Breast epithelium (tissue), 3 donors: ENCODE measurements at regions not wholly inside any gene's neighbourhood (a gene's known extent, or its start where the extent isn't known, plus 50 kb on each side); places are given as distances from the start of the nearest gene placed in this dataset.

ENCODE experiments used
- POLR2A ChIP-seq: fragments of 450-650 bp; IDR thresholded peaks from one replicate; pipeline ENCODE4 v1.6.1; 2016; ENCODE audit warnings: antibody characterized with exemption, mild to moderate bottlenecking, moderate library complexity
- POLR2AphosphoS5 ChIP-seq, 3 donors: sonication (generic); formaldehyde crosslinking; IDR thresholded peaks; one replicate each; pipeline ENCODE4 v1.6.1; 2017; ENCODE audit warnings: antibody characterized with exemption in 3 of 3
- TF ChIP-seq, protein P1 (sequence below), 3 donors: fragments of 450-650 bp; IDR thresholded peaks; one replicate each; pipeline ENCODE4 v1.5.1; 2016 to 2017; ENCODE audit warnings: antibody characterized with exemption in 3 of 3, mild to moderate bottlenecking in 3 of 3, moderate library complexity in 3 of 3

- TF ChIP-seq, protein P1, sequence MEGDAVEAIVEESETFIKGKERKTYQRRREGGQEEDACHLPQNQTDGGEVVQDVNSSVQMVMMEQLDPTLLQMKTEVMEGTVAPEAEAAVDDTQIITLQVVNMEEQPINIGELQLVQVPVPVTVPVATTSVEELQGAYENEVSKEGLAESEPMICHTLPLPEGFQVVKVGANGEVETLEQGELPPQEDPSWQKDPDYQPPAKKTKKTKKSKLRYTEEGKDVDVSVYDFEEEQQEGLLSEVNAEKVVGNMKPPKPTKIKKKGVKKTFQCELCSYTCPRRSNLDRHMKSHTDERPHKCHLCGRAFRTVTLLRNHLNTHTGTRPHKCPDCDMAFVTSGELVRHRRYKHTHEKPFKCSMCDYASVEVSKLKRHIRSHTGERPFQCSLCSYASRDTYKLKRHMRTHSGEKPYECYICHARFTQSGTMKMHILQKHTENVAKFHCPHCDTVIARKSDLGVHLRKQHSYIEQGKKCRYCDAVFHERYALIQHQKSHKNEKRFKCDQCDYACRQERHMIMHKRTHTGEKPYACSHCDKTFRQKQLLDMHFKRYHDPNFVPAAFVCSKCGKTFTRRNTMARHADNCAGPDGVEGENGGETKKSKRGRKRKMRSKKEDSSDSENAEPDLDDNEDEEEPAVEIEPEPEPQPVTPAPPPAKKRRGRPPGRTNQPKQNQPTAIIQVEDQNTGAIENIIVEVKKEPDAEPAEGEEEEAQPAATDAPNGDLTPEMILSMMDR (IDR thresholded peaks at IDR 0.05): no peak
- TF ChIP-seq POLR2A (no peak), POLR2AphosphoS5 (IDR thresholded peaks at IDR 0.05) (no peak)
Measured at GRCh38 chr4:159767406-159767805, 664.5 kb downstream of the RAPGEF2 start.
